ENCODE measurements at regions not wholly inside any gene's neighbourhood (a gene's known extent, or its start where the extent isn't known, plus 50 kb on each side); places are given as distances from the start of the nearest gene placed in this dataset.

GRCh38 chr15:29938361-29939335 is 116.4 kb upstream of the TJP1 start:
- no peaks in the 10 kb centered on the region for H3K4me1 ChIP-seq
- TF ChIP-seq CTCF (IDR thresholded peaks at IDR 0.05) = peak in 3 of 6 experiments; percentile 10 to 38 (median 15)
- no peak for TF ChIP-seq POLR2A (IDR thresholded peaks at IDR 0.05)
- DNase-seq = no peak
- H3K36me3 ChIP-seq = no peaks in the 10 kb centered on the region
- no peak overlapping the region for H3K4me3 ChIP-seq
- H3K27me3 ChIP-seq = no peaks in the 10 kb centered on the region
- H3K9me3 ChIP-seq = no peaks in the 10 kb centered on the region
- no peak overlapping the region for H3K27ac ChIP-seq

GRCh38 chr15:29937956-29938355 is 115.7 kb upstream of the TJP1 start:
- H3K27ac ChIP-seq = no peak overlapping the region
- H3K36me3 ChIP-seq = no peaks in the 10 kb centered on the region
- H3K27me3 ChIP-seq = no peaks in the 10 kb centered on the region
- no peaks in the 10 kb centered on the region for H3K4me1 ChIP-seq
- no peak for DNase-seq
- no peaks in the 10 kb centered on the region for H3K9me3 ChIP-seq
- no peak overlapping the region for H3K4me3 ChIP-seq
- no peak for TF ChIP-seq POLR2A (IDR thresholded peaks at IDR 0.05)

GRCh38 chr15:29936353-29937049 is 114.2 kb upstream of the TJP1 start:
- Histone ChIP-seq H3K27me3 (no peaks in the 10 kb centered on the region), H3K9me3 (no peaks in the 10 kb centered on the region), H3K4me3 (no peak overlapping the region), H3K4me1 (no peaks in the 10 kb centered on the region), H3K36me3 (no peaks in the 10 kb centered on the region), H3K27ac (no peak overlapping the region)
- TF ChIP-seq CTCF (IDR thresholded peaks at IDR 0.05) = no peak
- no peak for TF ChIP-seq POLR2A (IDR thresholded peaks at IDR 0.05)
- DNase-seq = no peak

- H3K4me1 ChIP-seq = no peaks in the 10 kb centered on the region
- H3K27me3 ChIP-seq = no peaks in the 10 kb centered on the region
- H3K27ac ChIP-seq = no peak overlapping the region
- no peaks in the 10 kb centered on the region for H3K36me3 ChIP-seq
- TF ChIP-seq CTCF (IDR thresholded peaks at IDR 0.05) (peak in 4 of 6 experiments; percentile 20 to 62 (median 54)), POLR2A (IDR thresholded peaks at IDR 0.05) (no peak)
- H3K4me3 ChIP-seq = no peak overlapping the region
- peak in 2 of 3 donors; percentile 61 to 73 for DNase-seq
- no peaks in the 10 kb centered on the region for H3K9me3 ChIP-seq
Measured at GRCh38 chr15:29935296-29936004, 113.2 kb upstream of the TJP1 start.

- Histone ChIP-seq H3K27ac (peak overlapping the region in 1 of 4 donors; percentile 42), H3K27me3 (no peaks in the 10 kb centered on the region), H3K36me3 (no peaks in the 10 kb centered on the region), H3K9me3 (no peaks in the 10 kb centered on the region), H3K4me1 (no peaks in the 10 kb centered on the region), H3K4me3 (no peak overlapping the region)
- no peak for DNase-seq
- TF ChIP-seq CTCF (IDR thresholded peaks at IDR 0.05) = no peak
- TF ChIP-seq POLR2A (IDR thresholded peaks at IDR 0.05) = no peak
Measured at GRCh38 chr15:29934251-29934650, 112.0 kb upstream of the TJP1 start.

Data from Peyer's patch (tissue), 4 donors.